B cell (primary cell): ENCODE measurements at regions not wholly inside any gene's neighbourhood (a gene's known extent, or its start where the extent isn't known, plus 50 kb on each side); places are given as distances from the start of the nearest gene placed in this dataset.

Experiments
- ATAC-seq: fragments of 200-7000 bp; cut with Tn5 transposase; one replicate; pipeline ENCODE4 v1.10.0; 2021; ENCODE audit warnings: low read depth, mild to moderate bottlenecking, moderate number of reproducible peaks, moderate library complexity
- CTCF ChIA-PET: fragments of 350-600 bp; sonication (Branson Sonifier 250); formaldehyde crosslinking; loops from one replicate; lab custom pipeline; 2021; ENCODE audit warnings: antibody characterized with exemption, inconsistent platforms; lab: Charles Lee
- POLR2A ChIA-PET: fragments of 350-600 bp; sonication (Branson Sonifier 250); formaldehyde crosslinking; loops from one replicate; lab custom pipeline; 2021; ENCODE audit warnings: antibody characterized with exemption; lab: Charles Lee
- DNase-seq: peaks from one replicate; pipeline ENCODE4 v3.0.0; 2013
- H2AFZ ChIP-seq: 2 replicates; pipeline ENCODE4 v1.6.1; 2012; ENCODE audit warnings: mild to moderate bottlenecking, low read depth, low read length; ENCODE audit not compliant: insufficient read depth, poor library complexity, severe bottlenecking
- H3K27ac ChIP-seq, 2 donors: 1 replicate in 1 of 2; 2 replicates in 1 of 2; pipeline ENCODE4 v1.5.1; 2012 to 2013; ENCODE audit warnings: low read length in 2 of 2, mild to moderate bottlenecking in 2 of 2, moderate library complexity in 1 of 2
- H3K27me3 ChIP-seq, 4 experiments: fragments of 200-600 bp in 1 of 4; sonication (generic) in 1 of 4; replicated peaks in 1 of 4; 1 replicate in 2 of 4; 2 replicates in 2 of 4; pipeline versions ENCODE4 v1.6.1 to v1.7.0; 2013 to 2016; ENCODE audit warnings: low read length in 3 of 4, mild to moderate bottlenecking in 2 of 4, mixed read lengths in 1 of 4, moderate library complexity in 1 of 4; ENCODE audit not compliant: insufficient read depth in 4 of 4, control insufficient read depth in 3 of 4; ENCODE audit errors: control extremely low read depth in 1 of 4
- H3K36me3 ChIP-seq, 2 experiments: replicated peaks in 1 of 2; 1 replicate in 1 of 2; 2 replicates in 1 of 2; pipeline versions ENCODE4 v1.6.1 to v1.7.1; 2013; ENCODE audit warnings: low read length in 1 of 2; ENCODE audit not compliant: insufficient read depth in 2 of 2, control insufficient read depth in 1 of 2; ENCODE audit errors: control extremely low read depth in 1 of 2, extremely low read depth in 1 of 2
- H3K4me1 ChIP-seq, 2 donors: fragments of 200-600 bp in 1 of 2; sonication (generic) in 1 of 2; 1 replicate in 1 of 2; 2 replicates in 1 of 2; pipeline versions ENCODE4 v1.5.1 to v1.6.1; 2013 to 2017; ENCODE audit warnings: low read length in 2 of 2; ENCODE audit not compliant: control insufficient read depth in 2 of 2, insufficient read depth in 2 of 2
- H3K4me2 ChIP-seq: replicated peaks from 2 replicates; pipeline ENCODE3; 2012; ENCODE audit warnings: mild to moderate bottlenecking, low read depth, low read length; ENCODE audit not compliant: poor library complexity, severe bottlenecking
- H3K4me3 ChIP-seq, 5 experiments: fragments of 200-600 bp in 1 of 5; sonication (generic) in 1 of 5; 1 replicate in 3 of 5; 2 replicates in 2 of 5; pipeline versions ENCODE4 v1.5.1 to v1.7.0; 2011 to 2016; ENCODE audit warnings: low read length in 4 of 5, mild to moderate bottlenecking in 4 of 5, low read depth in 2 of 5, control low read depth in 1 of 5, moderate library complexity in 1 of 5; ENCODE audit not compliant: insufficient read depth in 1 of 5; ENCODE audit errors: control extremely low read depth in 1 of 5, extremely low read depth in 1 of 5
- H3K79me2 ChIP-seq: fragments of 200-600 bp; sonication (generic); one replicate; pipeline ENCODE4 v1.6.0; 2016; ENCODE audit warnings: low read length; ENCODE audit not compliant: control insufficient read depth, insufficient read depth
- H3K9ac ChIP-seq: fragments of 200-600 bp; sonication (generic); 2 replicates; pipeline ENCODE4 v1.6.1; 2017; ENCODE audit warnings: mild to moderate bottlenecking, low read length, moderate library complexity
- H3K9me3 ChIP-seq, 3 donors: one replicate each; pipeline versions ENCODE4 v1.6.1 to v1.7.1; 2013; ENCODE audit warnings: low read length in 2 of 3; ENCODE audit not compliant: control insufficient read depth in 2 of 3, insufficient read depth in 1 of 3; ENCODE audit errors: control extremely low read depth in 1 of 3
- H4K20me1 ChIP-seq: 2 replicates; pipeline ENCODE4 v1.6.0; 2012; ENCODE audit warnings: mild to moderate bottlenecking, low read length; ENCODE audit not compliant: insufficient read depth, control insufficient read depth, poor library complexity, severe bottlenecking
- H3K27ac Mint-ChIP-seq: one replicate; pipeline ENCODE4 v1.8.0; 2021; ENCODE audit warnings: mixed read lengths
- H3K27me3 Mint-ChIP-seq: one replicate; pipeline ENCODE4 v1.8.0; 2021; ENCODE audit warnings: mixed read lengths
- H3K4me1 Mint-ChIP-seq: one replicate; pipeline ENCODE4 v1.8.0; 2021; ENCODE audit warnings: mixed read lengths
- H3K4me3 Mint-ChIP-seq: one replicate; pipeline ENCODE4 v1.8.0; 2021; ENCODE audit warnings: mixed read lengths
- H3K9me3 Mint-ChIP-seq: one replicate; pipeline ENCODE4 v1.8.0; 2022; ENCODE audit warnings: mixed read lengths; ENCODE audit not compliant: insufficient read depth
- CTCF ChIP-seq: fragments of 200-600 bp; IDR thresholded peaks from one replicate; pipeline ENCODE4 v1.8.0; 2022; ENCODE audit warnings: antibody characterized with exemption, mild to moderate bottlenecking
- EZH2 ChIP-seq: IDR thresholded peaks from 2 replicates; pipeline ENCODE4 v1.6.1; 2012; ENCODE audit warnings: borderline replicate concordance, low read depth, mild to moderate bottlenecking, moderate library complexity, low read length; ENCODE audit not compliant: insufficient read depth, poor library complexity, severe bottlenecking
- WGBS: methylation state at CpG from one replicate; pipeline ENCODE4 v1.1.5; 2013; ENCODE audit warnings: missing lambda C conversion rate; ENCODE audit not compliant: insufficient coverage; 5-methylcytosine and 5-hydroxymethylcytosine counted together
- intact Hi-C: fragments of 100-400 bp; cut with micrococcal nuclease; formaldehyde crosslinking; loops from one replicate; pipeline ENCODE4 v1.10.0; 2022

GRCh38 chr20:58069796-58070663, 158.4 kb downstream of the ANKRD60 start:
- DNase-seq (no peak), ATAC-seq (no peak)
- H3K4me3 ChIP-seq, result no peak overlapping the region
- H3K4me1 Mint-ChIP-seq, result peaks cover 9% of the 10 kb centered on the region
- H4K20me1 ChIP-seq, result no peaks in the 10 kb centered on the region
- TF ChIP-seq EZH2, result no peak
- no peak for TF ChIP-seq CTCF
- POLR2A ChIA-PET, result no interaction called here
- H3K27me3 ChIP-seq, result peaks cover 0 to 7% (median 1%) of the 10 kb centered on the region in 4 experiments
- no peaks in the 10 kb centered on the region for H3K79me2 ChIP-seq
- no peak overlapping the region for H3K4me2 ChIP-seq
- CTCF ChIA-PET, result no interaction called here
- 83% methylated on average over 15 of the region's 16 CpGs for WGBS
- no peaks in the 10 kb centered on the region for H3K9me3 ChIP-seq
- H3K9ac ChIP-seq, result no peak overlapping the region
- no peak overlapping the region for H2AFZ ChIP-seq
- H3K4me3 Mint-ChIP-seq, result no peak overlapping the region
- no peaks in the 10 kb centered on the region for H3K9me3 Mint-ChIP-seq
- peaks cover 36% of the 10 kb centered on the region for H3K27me3 Mint-ChIP-seq
- no peak overlapping the region for H3K27ac ChIP-seq
- no peak overlapping the region for H3K27ac Mint-ChIP-seq
- H3K4me1 ChIP-seq, result peaks cover 3 to 6% of the 10 kb centered on the region in 2 donors
- no peaks in the 10 kb centered on the region for H3K36me3 ChIP-seq
- intact Hi-C loops, result no loop called here

GRCh38 chr20:58069207-58069606, 159.2 kb downstream of the ANKRD60 start:
- H2AFZ ChIP-seq, result no peak overlapping the region

More at GRCh38 chr20:58069207-58069606, 159.2 kb downstream of the ANKRD60 start:
- no peaks in the 10 kb centered on the region for H4K20me1 ChIP-seq
- H3K79me2 ChIP-seq, result no peaks in the 10 kb centered on the region
- no peaks in the 10 kb centered on the region for H3K9me3 ChIP-seq
- intact Hi-C loops, result no loop called here
- Mint-ChIP-seq H3K27ac (no peak overlapping the region), H3K9me3 (no peaks in the 10 kb centered on the region), H3K4me1 (peaks cover 4% of the 10 kb centered on the region), H3K4me3 (no peak overlapping the region), H3K27me3 (peaks cover 36% of the 10 kb centered on the region)
- ChIA-PET CTCF (no interaction called here), POLR2A (no interaction called here)
- H3K27ac ChIP-seq, result no peak overlapping the region
- no peak overlapping the region for H3K4me3 ChIP-seq
- no peak for DNase-seq
- H3K27me3 ChIP-seq, result peaks cover 0 to 7% (median 1%) of the 10 kb centered on the region in 4 experiments
- H3K9ac ChIP-seq, result no peak overlapping the region
- no peaks in the 10 kb centered on the region for H3K4me1 ChIP-seq
- ATAC-seq, result no peak
- no peak overlapping the region for H3K4me2 ChIP-seq
- WGBS, result 88% methylated on average over 12 of the region's 12 CpGs
- no peak for TF ChIP-seq CTCF
- no peak for TF ChIP-seq EZH2
- H3K36me3 ChIP-seq, result no peaks in the 10 kb centered on the region
